ENCODE measurements at regions not wholly inside any gene's neighbourhood (a gene's known extent, or its start where the extent isn't known, plus 50 kb on each side); places are given as distances from the start of the nearest gene placed in this dataset.

DNA sequence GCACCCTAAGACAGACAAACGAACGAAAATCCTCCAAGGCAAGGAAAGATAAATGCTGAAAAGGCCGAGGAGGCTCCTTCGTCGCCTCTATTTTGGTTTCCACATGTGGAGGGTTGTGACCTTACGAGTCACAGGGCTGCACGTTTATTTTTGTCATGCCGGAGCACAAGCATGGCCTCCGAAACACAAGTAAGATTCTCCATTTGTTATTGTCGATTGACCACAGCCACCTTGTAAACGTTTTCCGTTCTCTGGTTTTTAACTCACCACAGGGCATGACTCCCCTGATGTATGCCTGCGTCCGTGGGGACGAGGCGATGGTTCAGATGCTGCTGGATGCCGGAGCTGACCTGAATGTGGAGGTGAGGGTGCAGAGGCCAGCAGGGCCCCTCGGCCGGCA lies 73.1 kb upstream of the PWP1 start:
- Histone ChIP-seq H3K4me2 (ENCODE audit: insufficient read depth, low read length) (no peak overlapping the region), H2AFZ (ENCODE audit: low read depth, low read length) (no peak overlapping the region), H3K79me2 (ENCODE audit: control insufficient read depth, insufficient read depth, low read length) (no peaks in the 10 kb centered on the region), H3K9ac (ENCODE audit: insufficient read depth in 1 of 2, low read depth in 2 of 2, low read length in 2 of 2) (no peak overlapping the region), H3K36me3 (ENCODE audit: control insufficient read depth, insufficient read depth, low read length) (no peaks in the 10 kb centered on the region), H3K4me1 (replicated peaks in 1 of 2; ENCODE audit: control insufficient read depth in 2 of 2, insufficient read depth in 2 of 2, low read length in 2 of 2) (no peaks in the 10 kb centered on the region), H3K4me3 (no peak overlapping the region), H3K27me3 (ENCODE audit: control insufficient read depth in 2 of 2, insufficient read depth in 2 of 2, low read length in 2 of 2) (peaks cover 32 to 52% of the 10 kb centered on the region in 2 experiments), H3K9me1 (ENCODE audit: control insufficient read depth, insufficient read depth, low read length) (no peaks in the 10 kb centered on the region), H4K20me1 (replicated peaks; ENCODE audit: control insufficient read depth, insufficient read depth, low read length) (0 out of 2 replicates have a peak, but pooled peaks cover 4% of the 10 kb centered on the region), H3K9me3 (replicated peaks; ENCODE audit: control insufficient read depth, insufficient read depth, low read depth, low read length) (no peaks in the 10 kb centered on the region), H3K27ac (ENCODE audit: extremely low read depth, low read depth, low read length) (no peak overlapping the region)
- in situ Hi-C loops (cut with MboI) (loop anchor here (5.0 to 25.0 kb wide), 2 partner anchors 480 to 675 kb away; no protein-coding TSS in a partner anchor), intact Hi-C loops (cut with micrococcal nuclease) (loop anchor here (5.0 kb wide), 1 partner anchor 165 kb away; no protein-coding TSS in a partner anchor)
- no peak for DNase-seq (ENCODE audit: extremely low read depth in 1 of 4, low spot score in 3 of 4)
- under 1% methylated on average over 19 of the region's 19 CpGs for WGBS (ENCODE audit: insufficient coverage, low coverage, missing lambda C conversion rate)
- no TSS peak for BruUV-seq (replicated peaks)
- ChIA-PET POLR2A (no interaction called here), CTCF (ENCODE audit: low intra/inter-chr PET ratio) (no interaction called here)
- no peak for FAIRE-seq
- ATAC-seq = no peak
- TF ChIP-seq CHD1 (IDR thresholded peaks at IDR 0.05; ENCODE audit: low read length) (no peak), POLR2AphosphoS5 (IDR thresholded peaks at IDR 0.05; ENCODE audit: control insufficient read depth, insufficient read depth, low read depth, low read length) (no peak), TBL1XR1 (IDR thresholded peaks at IDR 0.05; ENCODE audit: low read length in 2 of 2) (no peak), ZKSCAN8 (CRISPR knock-in tag; IDR thresholded peaks at IDR 0.05) (no peak), XRCC4 (IDR thresholded peaks at IDR 0.05; ENCODE audit: extremely low read depth, insufficient read depth, insufficient read length) (no peak), HMG20B (CRISPR knock-in tag; IDR thresholded peaks at IDR 0.05) (no peak), OTX1 (CRISPR knock-in tag; IDR thresholded peaks at IDR 0.05) (no peak), SRSF7 (optimal IDR thresholded peaks at IDR 0.05; ENCODE audit: low read depth, low read length) (no peak), ZNF785 (CRISPR knock-in tag; IDR thresholded peaks at IDR 0.05) (no peak)
